GM19193 (cell line): ENCODE measurements at regions not wholly inside any gene's neighbourhood (a gene's known extent, or its start where the extent isn't known, plus 50 kb on each side); places are given as distances from the start of the nearest gene placed in this dataset.
A peak's percentile ranks its signal among the peaks of the same experiment; 100 is the strongest.

Experiments used
- POLR2A ChIP-seq: IDR thresholded peaks from 4 replicates; pipeline ENCODE4 v1.6.1; 2011; ENCODE audit not compliant: insufficient read depth, insufficient read length; ENCODE audit errors: extremely low read depth

- TF ChIP-seq POLR2A: no peak
Observed at GRCh38 chrX:1031521-1032430, 180.7 kb downstream of the CRLF2 start.

GRCh38 chrX:1029494-1029893, 183.0 kb downstream of the CRLF2 start:
- no peak for TF ChIP-seq POLR2A

- TF ChIP-seq POLR2A: no peak
Observed at GRCh38 chrX:1027680-1028079, 184.8 kb downstream of the CRLF2 start.

DNA sequence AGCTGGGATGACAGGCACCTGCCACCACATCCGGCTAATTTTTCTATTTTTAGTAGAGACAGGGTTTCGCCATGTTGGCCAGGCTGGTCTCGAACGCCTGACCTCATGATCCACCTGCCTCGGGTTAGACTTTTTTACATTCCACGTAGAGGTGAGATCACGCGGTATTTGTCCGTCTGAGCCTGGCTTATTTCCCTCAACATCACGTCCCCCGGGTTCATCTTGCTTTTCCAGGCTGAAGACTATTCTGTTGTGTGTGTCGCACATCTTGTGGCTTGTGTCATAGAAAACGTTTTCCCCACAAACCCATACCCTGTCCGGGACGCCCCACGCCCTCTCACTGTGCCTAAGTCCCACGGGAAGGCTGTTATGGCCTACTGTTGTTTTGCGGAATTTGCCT, 185.3 kb downstream of the CRLF2 start:
- no peak for TF ChIP-seq POLR2A

DNA sequence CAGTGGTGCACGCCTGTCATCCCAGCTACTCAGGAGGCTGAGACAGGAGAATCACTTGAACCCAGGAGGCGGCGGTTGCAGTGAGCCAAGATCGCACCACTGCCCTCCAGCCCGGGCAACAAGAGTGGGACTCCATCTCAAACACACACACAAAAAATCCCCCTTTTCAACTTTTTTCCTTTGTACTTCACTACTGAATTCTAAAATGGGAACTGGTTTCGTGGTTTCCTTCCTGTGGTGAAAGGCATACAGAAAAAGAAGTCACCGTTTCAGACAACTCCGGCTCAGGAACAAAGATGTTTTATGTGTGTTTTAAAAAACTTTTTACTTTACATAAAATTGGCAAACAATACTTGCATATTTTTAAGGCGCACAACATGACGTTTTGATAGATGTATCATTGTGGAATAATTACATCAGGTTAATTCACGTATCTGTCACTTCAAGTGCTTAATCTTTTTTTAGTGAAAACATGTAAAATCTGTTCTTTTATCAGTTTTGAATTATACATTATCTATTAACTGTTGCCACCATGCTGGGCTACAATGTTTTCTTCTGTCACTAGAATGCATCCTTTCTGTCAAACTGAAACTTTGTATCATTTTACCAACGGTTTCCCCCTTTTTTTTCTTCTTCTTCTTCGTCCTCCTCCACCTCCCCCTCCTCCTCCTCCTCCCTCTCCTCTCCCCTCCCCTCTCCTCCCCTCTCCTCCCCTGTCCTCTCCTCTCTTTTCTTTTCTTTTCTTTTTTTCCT, 186.0 kb downstream of the CRLF2 start:
- TF ChIP-seq POLR2A: no peak

DNA sequence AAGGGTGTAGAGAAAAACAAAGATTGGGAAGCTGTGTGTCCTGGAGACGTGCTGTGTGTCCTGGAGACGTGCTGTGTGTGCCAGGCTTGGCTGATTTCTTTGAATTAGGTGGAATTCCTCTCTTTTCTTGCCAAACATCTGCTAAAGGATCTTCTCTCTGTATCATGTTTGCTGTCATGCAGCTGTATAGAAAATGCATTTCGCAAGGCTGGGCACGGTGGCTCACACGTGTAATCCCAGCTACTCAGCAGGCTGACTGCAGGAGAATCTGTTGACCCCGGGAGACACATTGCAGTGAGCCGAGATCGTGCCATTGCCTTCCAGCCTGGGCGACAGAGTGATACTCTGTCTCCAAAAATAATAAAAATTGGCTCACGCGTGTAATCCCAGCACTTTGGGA, 187.0 kb downstream of the CRLF2 start:
- no peak for TF ChIP-seq POLR2A

DNA sequence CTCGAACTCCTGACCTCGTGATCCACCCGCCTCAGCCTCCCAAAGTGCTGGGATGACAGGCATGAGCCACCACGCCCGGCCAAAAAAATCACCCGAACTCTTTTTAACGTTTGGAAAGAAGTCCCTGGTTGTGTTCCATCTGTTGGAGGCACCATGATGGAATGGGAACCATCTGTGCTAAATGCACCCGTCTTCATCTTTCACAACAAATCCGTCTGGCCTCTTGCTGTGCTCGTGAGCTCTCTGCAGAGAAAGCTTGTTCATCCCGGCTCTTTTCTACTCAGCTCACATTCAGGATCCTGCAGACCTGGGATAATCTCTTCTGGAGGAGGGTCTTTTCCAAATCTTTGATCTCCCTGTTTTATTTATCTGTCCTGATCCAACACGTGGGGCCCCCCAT, 188.8 kb downstream of the CRLF2 start:
- TF ChIP-seq POLR2A: no peak

DNA sequence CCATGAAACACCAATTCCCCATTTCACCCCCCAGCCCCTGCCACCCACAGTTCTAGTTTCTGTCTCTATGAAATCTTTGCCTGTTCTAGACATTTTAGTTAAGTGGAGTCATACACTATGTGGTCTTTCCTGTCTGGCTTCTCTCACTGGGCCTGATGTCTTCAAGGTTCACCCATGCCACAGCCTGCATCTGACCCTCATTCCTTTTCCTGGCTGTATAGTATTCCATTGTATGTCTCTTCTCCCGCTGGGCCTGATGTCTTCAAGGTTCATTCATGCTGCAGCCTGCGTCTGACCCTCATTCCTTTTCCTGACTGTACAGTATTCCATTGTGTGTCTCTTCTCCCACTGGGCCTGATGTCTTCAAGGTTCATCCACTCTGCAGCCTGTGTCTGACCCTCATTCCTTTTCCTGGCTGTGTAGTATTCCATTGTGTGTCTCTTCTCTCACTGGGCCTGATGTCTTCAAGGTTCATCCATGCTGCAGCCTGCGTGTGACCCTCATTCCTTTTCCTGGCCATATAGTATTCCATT, 191.7 kb downstream of the CRLF2 start:
- TF ChIP-seq POLR2A: no peak

DNA sequence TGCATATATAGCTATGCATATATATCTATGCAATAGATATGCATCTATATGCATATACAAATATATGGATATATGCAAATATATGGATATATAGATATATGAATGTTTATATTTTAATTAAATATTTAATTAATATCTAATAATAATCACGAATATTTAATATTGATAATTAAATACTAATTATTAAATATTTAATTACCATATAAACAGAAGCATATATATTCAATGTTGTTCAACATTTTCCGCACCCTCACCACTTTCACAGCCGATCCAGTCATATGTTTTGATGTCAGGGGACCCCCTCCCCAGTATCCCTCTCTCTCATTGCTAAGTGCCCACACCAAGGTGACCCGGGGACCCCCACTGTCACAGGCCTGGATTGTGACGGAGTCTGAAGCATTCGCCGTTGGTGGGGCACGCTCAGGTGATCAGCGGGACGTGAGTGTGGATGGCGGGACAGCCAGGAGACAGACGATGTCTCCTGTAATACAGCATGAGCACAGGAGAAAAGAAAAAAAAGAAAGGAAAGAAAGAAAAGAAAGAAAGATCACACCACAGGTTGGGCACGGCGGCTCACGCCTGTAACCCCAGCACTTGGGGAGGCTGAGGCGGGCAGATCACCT, 199.7 kb downstream of the CRLF2 start:
- TF ChIP-seq POLR2A: no peak

- TF ChIP-seq POLR2A: no peak
Observed at GRCh38 chrX:1011691-1012283, 200.7 kb downstream of the CRLF2 start.

- no peak for TF ChIP-seq POLR2A
Observed at GRCh38 chrX:1009771-1010170, 202.7 kb downstream of the CRLF2 start.

GRCh38 chrX:1006156-1006730, 206.2 kb downstream of the CRLF2 start:
- no peak for TF ChIP-seq POLR2A

DNA sequence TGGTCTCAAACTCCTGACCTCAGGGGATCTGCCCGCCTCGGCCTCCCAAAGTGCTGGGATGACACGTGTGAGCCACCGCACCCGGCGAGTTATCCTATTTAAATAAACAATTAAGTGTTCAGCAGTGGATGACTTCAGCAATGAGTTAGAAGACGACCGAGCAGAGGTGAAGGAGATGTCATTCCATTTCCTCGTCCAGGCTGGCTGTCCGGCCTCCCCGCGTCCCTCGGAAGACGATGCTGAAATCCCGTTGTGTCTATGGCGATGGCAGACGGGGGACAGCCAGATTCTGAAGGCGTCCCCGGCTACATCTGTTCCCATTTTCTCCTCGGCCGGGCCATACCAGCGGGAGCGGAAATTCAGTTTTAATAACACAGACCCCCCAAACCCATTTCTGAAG, 209.8 kb downstream of the CRLF2 start:
- TF ChIP-seq POLR2A: no peak

DNA sequence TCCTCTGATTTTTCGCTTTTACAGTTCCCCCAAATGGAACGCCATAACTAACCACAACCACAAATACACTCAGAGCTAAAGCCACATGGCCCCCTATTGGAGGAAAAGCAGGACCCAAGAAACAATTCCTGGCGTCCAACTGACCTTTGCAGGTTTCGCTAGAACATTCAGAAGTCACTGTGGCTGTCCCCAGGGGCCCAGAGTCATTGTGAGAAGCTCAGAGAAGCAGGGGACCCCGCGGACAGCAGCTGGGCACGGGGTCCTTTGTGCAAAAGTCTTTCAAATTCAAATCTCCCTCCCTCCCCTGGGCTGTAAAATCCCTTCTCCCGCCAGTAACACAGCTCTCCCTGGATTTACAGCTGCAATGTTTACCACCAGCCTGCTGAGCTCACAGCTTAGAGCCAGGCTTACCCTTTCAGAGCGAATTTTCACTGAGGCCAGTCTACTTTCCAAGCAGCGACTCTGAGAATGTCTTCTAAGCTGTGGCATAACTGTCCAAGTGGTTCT, 214.8 kb downstream of the CRLF2 start:
- no peak for TF ChIP-seq POLR2A

GRCh38 chrX:994780-995179, 217.7 kb downstream of the CRLF2 start:
- no peak for TF ChIP-seq POLR2A

GRCh38 chrX:989959-990510, 222.4 kb downstream of the CRLF2 start:
- peak; percentile 13 for TF ChIP-seq POLR2A
